ENCODE measurements at regions not wholly inside any gene's neighbourhood (a gene's known extent, or its start where the extent isn't known, plus 50 kb on each side); places are given as distances from the start of the nearest gene placed in this dataset.

GRCh38 chr9:700365-701282 is 140.9 kb upstream of the DMRT1 start:
- no peak overlapping the region for H3K27ac Mint-ChIP-seq
- H3K4me1 Mint-ChIP-seq (ENCODE audit: low read depth): no peaks in the 10 kb centered on the region
- H3K36me3 Mint-ChIP-seq (ENCODE audit: low read depth): no peaks in the 10 kb centered on the region
- H3K9me3 Mint-ChIP-seq: no peaks in the 10 kb centered on the region
- H3K4me3 Mint-ChIP-seq: no peak overlapping the region
- peaks cover 6% of the 10 kb centered on the region for H3K27me3 Mint-ChIP-seq (ENCODE audit: low read depth)

GRCh38 chr9:703392-703791 is 138.1 kb upstream of the DMRT1 start:
- Mint-ChIP-seq H3K27me3 (ENCODE audit: low read depth) (peaks cover 16% of the 10 kb centered on the region), H3K4me3 (no peak overlapping the region), H3K36me3 (ENCODE audit: low read depth) (no peaks in the 10 kb centered on the region), H3K27ac (no peak overlapping the region), H3K4me1 (ENCODE audit: low read depth) (peaks cover 14% of the 10 kb centered on the region), H3K9me3 (no peaks in the 10 kb centered on the region)

- peak overlapping the region; percentile 88 for H3K4me3 Mint-ChIP-seq
- no peaks in the 10 kb centered on the region for H3K9me3 Mint-ChIP-seq
- H3K27me3 Mint-ChIP-seq (ENCODE audit: low read depth): peaks cover 17% of the 10 kb centered on the region
- peaks cover 16% of the 10 kb centered on the region for H3K4me1 Mint-ChIP-seq (ENCODE audit: low read depth)
- H3K27ac Mint-ChIP-seq: no peak overlapping the region
- H3K36me3 Mint-ChIP-seq (ENCODE audit: low read depth): no peaks in the 10 kb centered on the region
Observed at GRCh38 chr9:706073-706472, 135.4 kb upstream of the DMRT1 start.

DNA sequence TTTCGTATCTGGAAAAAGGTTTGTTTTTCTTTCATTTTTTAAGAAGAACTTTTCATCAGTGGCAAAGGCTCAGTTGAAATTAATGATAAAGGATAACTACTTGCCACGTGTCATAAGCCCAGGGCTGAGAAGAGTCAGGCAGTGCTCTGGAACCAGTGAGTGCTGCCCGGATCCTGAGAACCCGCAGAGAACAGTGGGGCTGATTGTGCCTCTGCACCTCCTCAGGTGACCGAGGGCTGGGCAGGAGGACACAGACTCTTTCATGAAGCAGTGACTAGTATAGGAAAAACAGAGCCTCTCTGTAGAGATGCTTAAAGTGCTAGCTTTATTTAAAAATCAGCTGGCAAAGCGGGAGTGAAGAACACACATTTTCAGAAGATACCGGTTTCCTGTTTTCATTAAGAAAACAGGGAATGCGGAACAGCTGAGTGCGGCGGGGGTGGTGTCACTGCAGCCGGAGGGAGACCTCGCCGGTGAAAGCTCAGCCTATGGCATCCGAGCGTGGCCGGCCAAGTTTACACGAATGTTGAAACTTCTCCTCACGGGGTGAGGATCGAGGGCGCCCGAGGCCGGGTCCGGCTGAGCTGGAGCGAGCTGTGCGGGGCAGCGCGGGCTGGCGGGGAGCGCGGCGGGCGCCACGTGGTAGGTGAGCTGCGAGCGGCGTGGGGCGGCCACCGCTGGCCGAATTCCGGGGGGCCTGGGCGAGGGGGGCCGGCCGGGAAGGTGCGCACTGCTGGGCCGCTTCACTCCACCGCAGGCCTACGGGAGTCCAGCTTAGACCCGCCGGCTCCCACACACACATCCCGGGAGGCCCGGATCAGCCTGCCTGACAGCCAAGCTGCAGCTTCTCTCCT is 134.7 kb upstream of the DMRT1 start:
- peaks cover 17% of the 10 kb centered on the region for H3K27me3 Mint-ChIP-seq (ENCODE audit: low read depth)
- H3K27ac Mint-ChIP-seq: peak overlapping the region; percentile 52
- peaks cover 2% of the 10 kb centered on the region for H3K36me3 Mint-ChIP-seq (ENCODE audit: low read depth)
- H3K9me3 Mint-ChIP-seq: no peaks in the 10 kb centered on the region
- H3K4me1 Mint-ChIP-seq (ENCODE audit: low read depth): peaks cover 16% of the 10 kb centered on the region
- H3K4me3 Mint-ChIP-seq: peak overlapping the region; percentile 88

- H3K4me1 Mint-ChIP-seq (ENCODE audit: low read depth): peaks cover 16% of the 10 kb centered on the region
- H3K4me3 Mint-ChIP-seq: no peak overlapping the region
- peaks cover 2% of the 10 kb centered on the region for H3K36me3 Mint-ChIP-seq (ENCODE audit: low read depth)
- H3K9me3 Mint-ChIP-seq: no peaks in the 10 kb centered on the region
- no peak overlapping the region for H3K27ac Mint-ChIP-seq
- peaks cover 17% of the 10 kb centered on the region for H3K27me3 Mint-ChIP-seq (ENCODE audit: low read depth)
Observed at GRCh38 chr9:708182-708550, 133.3 kb upstream of the DMRT1 start.

- H3K4me3 Mint-ChIP-seq: no peak overlapping the region
- peaks cover 16% of the 10 kb centered on the region for H3K4me1 Mint-ChIP-seq (ENCODE audit: low read depth)
- H3K27ac Mint-ChIP-seq: no peak overlapping the region
- peaks cover 2% of the 10 kb centered on the region for H3K36me3 Mint-ChIP-seq (ENCODE audit: low read depth)
- no peaks in the 10 kb centered on the region for H3K9me3 Mint-ChIP-seq
- H3K27me3 Mint-ChIP-seq (ENCODE audit: low read depth): peaks cover 17% of the 10 kb centered on the region
Observed at GRCh38 chr9:708551-709432, 132.7 kb upstream of the DMRT1 start.

DNA sequence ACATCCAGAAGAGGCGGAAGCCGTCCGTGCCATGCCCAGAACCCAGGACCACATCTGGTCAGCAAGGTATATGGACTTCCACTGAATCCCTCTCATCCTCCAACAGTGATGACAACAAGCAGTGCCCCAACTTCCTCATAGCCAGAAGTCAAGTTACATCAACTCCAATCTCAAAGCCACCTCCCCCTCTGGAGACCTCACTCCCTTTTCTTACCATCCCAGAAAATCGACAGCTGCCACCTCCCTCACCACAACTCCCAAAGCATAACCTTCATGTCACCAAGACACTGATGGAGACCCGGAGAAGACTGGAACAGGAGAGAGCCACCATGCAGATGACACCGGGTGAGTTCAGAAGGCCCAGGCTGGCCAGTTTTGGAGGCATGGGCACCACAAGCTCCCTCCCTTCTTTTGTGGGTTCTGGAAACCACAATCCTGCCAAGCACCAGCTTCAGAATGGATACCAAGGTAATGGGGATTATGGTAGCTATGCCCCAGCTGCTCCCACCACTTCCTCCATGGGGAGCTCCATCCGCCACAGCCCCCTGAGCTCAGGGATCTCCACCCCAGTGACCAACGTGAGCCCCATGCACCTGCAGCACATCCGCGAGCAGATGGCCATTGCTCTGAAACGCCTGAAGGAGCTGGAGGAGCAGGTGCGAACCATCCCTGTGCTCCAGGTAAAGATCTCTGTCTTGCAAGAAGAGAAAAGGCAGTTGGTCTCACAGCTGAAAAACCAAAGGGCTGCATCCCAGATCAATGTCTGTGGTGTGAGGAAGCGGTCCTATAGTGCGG is 130.3 kb upstream of the DMRT1 start:
- Mint-ChIP-seq H3K9me3 (no peaks in the 10 kb centered on the region), H3K4me3 (no peak overlapping the region), H3K4me1 (ENCODE audit: low read depth) (peaks cover 12% of the 10 kb centered on the region), H3K36me3 (ENCODE audit: low read depth) (peaks cover 2% of the 10 kb centered on the region), H3K27ac (no peak overlapping the region), H3K27me3 (ENCODE audit: low read depth) (peaks cover 17% of the 10 kb centered on the region)

- Mint-ChIP-seq H3K36me3 (ENCODE audit: low read depth) (peaks cover 2% of the 10 kb centered on the region), H3K4me1 (ENCODE audit: low read depth) (peaks cover 4% of the 10 kb centered on the region), H3K27ac (no peak overlapping the region), H3K9me3 (no peaks in the 10 kb centered on the region), H3K4me3 (no peak overlapping the region), H3K27me3 (ENCODE audit: low read depth) (peaks cover 10% of the 10 kb centered on the region)
Observed at GRCh38 chr9:711761-712553, 129.5 kb upstream of the DMRT1 start.

- Mint-ChIP-seq H3K27me3 (ENCODE audit: low read depth) (peaks cover 9% of the 10 kb centered on the region), H3K4me1 (ENCODE audit: low read depth) (peaks cover 4% of the 10 kb centered on the region), H3K36me3 (ENCODE audit: low read depth) (peaks cover 2% of the 10 kb centered on the region), H3K4me3 (no peak overlapping the region), H3K27ac (no peak overlapping the region), H3K9me3 (no peaks in the 10 kb centered on the region)
Observed at GRCh38 chr9:712643-713042, 128.9 kb upstream of the DMRT1 start.

DNA sequence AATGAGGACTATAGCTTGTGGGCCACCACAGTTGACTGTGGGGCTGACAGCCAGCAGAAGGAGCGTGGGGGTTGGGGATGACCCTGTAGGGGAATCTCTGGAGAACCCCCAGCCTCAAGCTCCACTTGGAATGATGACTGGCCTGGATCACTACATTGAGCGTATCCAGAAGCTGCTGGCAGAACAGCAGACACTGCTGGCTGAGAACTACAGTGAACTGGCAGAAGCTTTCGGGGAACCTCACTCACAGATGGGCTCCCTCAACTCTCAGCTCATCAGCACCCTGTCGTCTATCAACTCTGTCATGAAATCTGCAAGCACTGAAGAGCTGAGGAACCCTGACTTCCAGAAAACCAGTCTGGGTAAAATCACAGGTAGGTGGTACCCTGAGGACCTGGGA is 128.4 kb upstream of the DMRT1 start:
- no peaks in the 10 kb centered on the region for H3K9me3 Mint-ChIP-seq

DNA sequence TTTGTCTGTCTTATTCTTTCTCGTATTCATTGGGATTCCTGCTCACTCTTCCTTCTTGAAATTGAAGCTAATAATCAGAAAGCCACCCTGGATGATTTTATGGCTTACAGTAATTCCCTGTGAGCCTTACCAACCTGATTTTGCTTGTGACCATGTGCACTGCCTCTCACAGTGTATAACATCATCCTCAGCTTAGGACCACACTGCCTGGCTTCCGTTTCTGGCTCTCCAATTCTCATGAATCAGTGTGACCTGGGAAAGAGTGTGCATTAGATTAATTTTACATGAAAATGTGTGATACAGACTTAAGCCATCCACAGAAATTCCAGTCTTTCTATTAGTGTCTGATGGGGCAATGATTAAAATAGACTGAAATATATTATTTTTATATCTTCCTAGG is 126.8 kb upstream of the DMRT1 start:
- Mint-ChIP-seq H3K27ac (no peak overlapping the region), H3K9me3 (no peaks in the 10 kb centered on the region), H3K36me3 (ENCODE audit: low read depth) (peaks cover 2% of the 10 kb centered on the region), H3K27me3 (ENCODE audit: low read depth) (no peaks in the 10 kb centered on the region), H3K4me3 (no peak overlapping the region), H3K4me1 (ENCODE audit: low read depth) (no peaks in the 10 kb centered on the region)

More for the DNA sequence above, 128.4 kb upstream of the DMRT1 start:
- Mint-ChIP-seq H3K27me3 (ENCODE audit: low read depth) (peaks cover 9% of the 10 kb centered on the region), H3K4me1 (ENCODE audit: low read depth) (peaks cover 4% of the 10 kb centered on the region), H3K4me3 (no peak overlapping the region), H3K36me3 (ENCODE audit: low read depth) (peaks cover 2% of the 10 kb centered on the region), H3K27ac (no peak overlapping the region)

- Mint-ChIP-seq H3K27me3 (ENCODE audit: low read depth) (no peaks in the 10 kb centered on the region), H3K36me3 (ENCODE audit: low read depth) (peaks cover 2% of the 10 kb centered on the region), H3K9me3 (no peaks in the 10 kb centered on the region), H3K27ac (no peak overlapping the region), H3K4me3 (no peak overlapping the region), H3K4me1 (ENCODE audit: low read depth) (no peaks in the 10 kb centered on the region)
Observed at GRCh38 chr9:715300-715699, 126.2 kb upstream of the DMRT1 start.

All from T-helper 1 cell treated with Interleukin-12 subunit alpha and Interleukin-12 subunit beta and Interleukin-4 antibody, amounts not matched to agents 30 μg/mL and 1 μg/mL, for 36 hours (primary cell).